ENCODE measurements at regions not wholly inside any gene's neighbourhood (a gene's known extent, or its start where the extent isn't known, plus 50 kb on each side); places are given as distances from the start of the nearest gene placed in this dataset.

DNA sequence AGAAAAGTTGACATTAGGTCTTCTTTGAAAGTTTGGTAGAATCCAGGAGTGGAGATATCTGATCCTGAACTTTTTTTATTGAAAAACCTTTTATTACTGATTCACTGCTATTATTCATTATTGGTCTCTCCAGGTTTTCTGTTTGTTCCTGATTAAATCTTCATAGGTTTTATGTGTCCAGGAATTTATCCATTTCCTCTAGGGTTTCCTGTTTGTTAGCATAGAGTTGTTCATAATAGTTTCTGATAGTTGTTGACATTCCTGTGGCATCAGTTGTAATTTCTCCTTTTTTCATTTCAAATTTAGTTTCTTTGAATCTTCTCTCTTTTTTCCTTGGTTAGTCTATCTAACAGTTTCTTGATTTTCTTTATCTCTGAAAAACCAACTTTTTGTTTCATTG lies 370.3 kb downstream of the SLC6A15 start:
- TF ChIP-seq, protein P1, sequence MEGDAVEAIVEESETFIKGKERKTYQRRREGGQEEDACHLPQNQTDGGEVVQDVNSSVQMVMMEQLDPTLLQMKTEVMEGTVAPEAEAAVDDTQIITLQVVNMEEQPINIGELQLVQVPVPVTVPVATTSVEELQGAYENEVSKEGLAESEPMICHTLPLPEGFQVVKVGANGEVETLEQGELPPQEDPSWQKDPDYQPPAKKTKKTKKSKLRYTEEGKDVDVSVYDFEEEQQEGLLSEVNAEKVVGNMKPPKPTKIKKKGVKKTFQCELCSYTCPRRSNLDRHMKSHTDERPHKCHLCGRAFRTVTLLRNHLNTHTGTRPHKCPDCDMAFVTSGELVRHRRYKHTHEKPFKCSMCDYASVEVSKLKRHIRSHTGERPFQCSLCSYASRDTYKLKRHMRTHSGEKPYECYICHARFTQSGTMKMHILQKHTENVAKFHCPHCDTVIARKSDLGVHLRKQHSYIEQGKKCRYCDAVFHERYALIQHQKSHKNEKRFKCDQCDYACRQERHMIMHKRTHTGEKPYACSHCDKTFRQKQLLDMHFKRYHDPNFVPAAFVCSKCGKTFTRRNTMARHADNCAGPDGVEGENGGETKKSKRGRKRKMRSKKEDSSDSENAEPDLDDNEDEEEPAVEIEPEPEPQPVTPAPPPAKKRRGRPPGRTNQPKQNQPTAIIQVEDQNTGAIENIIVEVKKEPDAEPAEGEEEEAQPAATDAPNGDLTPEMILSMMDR (IDR thresholded peaks at IDR 0.05) = no peak
- TF ChIP-seq POLR2A (IDR thresholded peaks at IDR 0.05) = no peak
- TF ChIP-seq POLR2AphosphoS5 (IDR thresholded peaks at IDR 0.05) = no peak
- TF ChIP-seq EP300 (IDR thresholded peaks at IDR 0.05) = no peak

Measured in upper lobe of left lung (tissue), 4 donors.